AML-193 (cell line): ENCODE measurements at regions not wholly inside any gene's neighbourhood (a gene's known extent, or its start where the extent isn't known, plus 50 kb on each side); places are given as distances from the start of the nearest gene placed in this dataset.
"Not testable (repeated sequence)": the region's sequence is repeated elsewhere in the genome, so short reads cannot be mapped to it uniquely, and the experiment has no call there.

Experiments used
- DNase-seq, 2 experiments: peaks; one replicate each; lab custom pipeline; 2025; lab: John Stamatoyannopoulos, UW

DNA sequence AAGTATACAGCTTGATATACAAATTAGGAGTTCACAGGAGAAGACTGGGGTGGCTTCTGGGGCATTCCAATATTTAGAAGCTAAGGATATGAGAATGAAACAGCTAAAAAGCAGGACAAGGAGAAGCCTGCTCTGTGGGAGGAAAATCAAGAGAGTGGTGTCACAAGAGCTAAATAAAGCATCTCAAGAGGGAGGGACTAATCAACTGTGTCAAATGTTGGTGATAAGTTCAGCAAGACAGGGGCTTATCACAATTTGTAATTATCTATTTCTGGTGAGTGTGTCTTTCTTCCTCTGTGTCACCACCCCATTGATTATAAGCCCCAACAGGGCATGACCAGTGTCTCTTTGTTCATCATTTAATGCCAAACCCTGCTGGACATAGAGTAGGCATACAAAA lies 295.8 kb upstream of the DUSP10 start:
- DNase-seq, result no peak

DNA sequence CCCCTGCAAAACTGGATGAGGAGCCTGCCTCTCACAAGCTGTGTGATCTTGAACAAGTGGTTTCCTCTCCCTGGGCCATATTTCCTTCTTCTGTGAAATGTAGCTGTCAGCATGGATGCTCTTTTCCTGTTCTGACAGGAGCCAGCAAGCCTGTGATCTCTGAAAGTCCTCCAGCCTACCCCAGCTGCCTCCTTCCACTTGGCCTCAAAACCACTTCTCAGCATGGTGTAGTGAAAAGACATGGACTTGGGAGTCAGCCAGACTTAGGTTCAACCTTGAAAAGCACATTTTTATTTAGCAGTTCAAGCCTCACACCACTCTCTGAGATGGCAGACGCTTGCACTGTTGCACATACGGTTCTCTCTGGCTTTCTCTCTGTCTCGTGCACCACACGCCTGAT lies 292.9 kb upstream of the DUSP10 start:
- no peak for DNase-seq

DNA sequence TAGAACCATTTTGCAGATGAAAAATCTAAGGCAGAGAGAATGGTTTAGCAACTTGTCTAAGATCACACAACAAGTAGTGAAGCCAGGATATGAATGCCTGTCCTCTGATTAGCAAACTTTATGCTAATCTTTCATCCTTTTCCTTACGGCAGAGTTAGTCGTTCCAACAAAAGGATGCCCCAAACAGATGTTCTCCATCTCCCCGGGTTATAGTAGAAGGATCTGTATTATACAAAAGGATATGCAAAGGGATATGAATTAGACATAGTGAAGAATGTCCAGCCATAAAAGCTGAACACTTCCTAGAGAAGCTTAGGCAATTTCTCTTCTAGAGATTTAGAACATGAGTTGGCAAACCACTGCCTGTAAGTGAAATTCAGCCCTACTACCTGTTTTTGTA lies 291.6 kb upstream of the DUSP10 start:
- no peak for DNase-seq

DNA sequence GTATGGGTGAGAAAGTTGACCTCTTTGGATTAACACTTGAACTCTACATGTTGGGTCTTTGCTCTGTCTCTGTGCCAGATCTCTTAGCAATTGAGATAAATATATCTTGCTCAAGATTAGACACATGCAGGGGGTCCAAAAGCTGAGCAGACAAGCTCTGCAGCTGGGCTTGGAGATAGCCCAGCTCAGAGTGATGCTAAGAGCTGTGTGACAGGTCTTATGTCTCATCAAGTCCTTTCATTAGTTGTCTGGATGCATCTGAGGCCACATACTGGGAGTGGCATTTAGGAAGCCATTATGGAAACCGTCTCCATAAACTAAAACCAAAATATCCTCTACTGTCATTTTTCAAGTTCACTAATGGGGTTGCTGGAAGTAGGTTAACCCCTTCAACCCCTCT lies 289.4 kb upstream of the DUSP10 start:
- no peak for DNase-seq

DNA sequence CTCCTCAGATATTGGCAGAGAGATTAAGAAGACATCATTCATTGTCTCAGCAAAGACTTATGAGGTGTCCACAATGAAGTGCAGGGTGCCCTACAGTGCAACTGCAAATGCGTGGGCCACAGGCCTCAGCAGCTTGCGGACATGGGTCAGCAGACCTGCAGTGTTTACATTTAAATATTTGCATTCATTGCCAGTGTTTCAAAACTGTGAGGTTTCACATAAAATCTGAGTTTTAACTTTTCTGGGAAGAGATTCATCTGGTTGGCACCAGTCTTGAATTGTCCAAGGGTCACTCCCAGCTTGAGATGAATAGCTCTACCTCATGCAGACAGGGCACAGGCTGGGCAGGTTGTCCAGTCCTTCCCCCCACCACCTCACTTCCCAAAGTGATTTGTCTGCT lies 286.8 kb upstream of the DUSP10 start:
- no peak for DNase-seq

DNA sequence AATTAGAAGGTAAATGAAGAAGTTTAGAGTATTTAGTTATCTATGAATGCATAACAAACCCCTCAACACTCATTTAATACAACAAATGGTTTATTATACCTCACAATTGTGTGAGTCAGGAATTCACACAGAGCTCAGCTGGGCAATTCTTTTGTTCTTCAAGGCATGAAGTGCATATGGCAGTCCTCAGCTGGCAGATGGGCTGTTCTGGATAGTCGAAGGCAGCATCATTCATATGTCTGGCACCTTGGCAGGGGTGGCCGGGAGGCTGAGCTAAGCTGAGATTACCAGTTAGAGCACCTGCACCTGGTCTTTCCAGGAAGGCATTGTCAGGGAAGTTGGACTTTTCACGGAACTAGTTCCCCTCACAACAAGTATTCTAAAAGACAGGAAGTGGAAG lies 286.2 kb upstream of the DUSP10 start:
- DNase-seq, result no peak

DNA sequence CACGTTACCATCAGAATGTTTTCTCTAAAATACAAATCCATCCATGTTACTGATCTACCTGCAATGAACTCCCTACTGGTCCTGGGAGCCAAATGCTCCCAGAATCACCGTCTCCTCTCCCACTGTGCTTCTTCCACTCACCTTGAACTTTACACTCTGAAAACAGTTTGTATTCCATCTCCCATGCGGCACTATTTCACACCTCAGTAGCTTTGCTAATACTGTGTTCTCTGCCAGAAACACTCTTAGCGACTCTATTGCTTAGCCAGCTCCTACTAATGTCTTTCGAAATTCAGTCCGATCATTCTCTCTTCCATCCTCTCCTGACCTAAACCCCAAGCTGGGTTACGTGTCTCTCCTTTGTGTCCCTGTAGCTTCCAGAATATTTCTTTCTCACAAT lies 284.4 kb upstream of the DUSP10 start:
- no peak for DNase-seq

DNA sequence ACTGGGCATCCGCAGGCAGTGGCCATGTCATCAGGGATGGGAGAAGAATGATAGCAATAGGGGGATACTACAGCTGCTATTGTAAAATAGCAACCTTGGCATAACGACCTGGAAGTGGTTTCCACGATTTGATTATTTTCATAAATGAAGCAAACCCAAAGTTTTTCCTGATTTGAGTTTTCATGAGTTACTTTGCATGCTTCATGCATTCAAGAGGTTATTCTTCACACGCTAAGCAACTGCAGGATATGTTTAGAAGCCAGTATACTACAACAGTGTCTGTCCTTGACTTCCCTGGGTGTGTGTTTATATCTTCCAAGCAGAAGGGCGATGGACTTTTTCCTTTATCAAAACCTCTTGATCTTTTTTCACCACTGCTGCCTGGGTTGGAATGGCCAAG lies 281.1 kb upstream of the DUSP10 start:
- no peak for DNase-seq

DNA sequence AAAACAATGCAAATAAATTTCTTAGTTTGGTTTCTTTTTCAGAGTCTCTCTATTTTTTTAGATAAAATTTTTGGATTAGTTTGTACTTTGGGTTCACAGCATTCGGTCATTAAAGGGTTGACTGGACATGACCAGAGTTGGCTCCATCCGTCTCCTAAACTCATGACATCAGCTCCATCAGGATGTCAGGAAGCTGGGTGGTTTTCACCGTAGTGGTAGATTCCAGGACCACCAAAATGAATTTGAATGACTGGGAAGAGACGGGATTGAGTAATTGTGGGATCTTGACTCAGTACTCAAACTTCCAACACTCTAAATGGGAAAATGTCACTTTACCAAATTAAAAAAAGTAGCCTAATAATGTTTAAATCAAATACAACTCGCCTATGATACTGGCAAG lies 279.2 kb upstream of the DUSP10 start:
- DNase-seq, result no peak

DNA sequence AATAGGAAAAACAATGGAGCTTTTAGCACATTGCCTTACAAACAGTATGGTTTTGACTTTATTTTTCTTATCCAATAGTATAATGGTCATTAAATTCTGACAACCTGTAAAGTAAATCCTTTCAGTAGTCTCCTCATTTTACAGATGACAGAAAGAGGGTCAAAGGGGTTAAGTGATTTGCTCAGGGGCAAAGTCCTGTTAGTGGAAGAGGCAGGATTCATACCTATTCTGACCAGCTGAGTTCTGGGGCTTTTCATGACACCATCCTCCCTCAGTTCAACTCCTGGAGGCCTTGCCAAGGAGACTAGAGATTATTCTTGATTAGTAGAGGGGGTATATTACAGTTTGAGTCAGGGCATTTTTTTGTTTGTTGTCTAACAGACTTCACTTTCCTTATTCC lies 278.7 kb upstream of the DUSP10 start:
- DNase-seq, result no peak

DNA sequence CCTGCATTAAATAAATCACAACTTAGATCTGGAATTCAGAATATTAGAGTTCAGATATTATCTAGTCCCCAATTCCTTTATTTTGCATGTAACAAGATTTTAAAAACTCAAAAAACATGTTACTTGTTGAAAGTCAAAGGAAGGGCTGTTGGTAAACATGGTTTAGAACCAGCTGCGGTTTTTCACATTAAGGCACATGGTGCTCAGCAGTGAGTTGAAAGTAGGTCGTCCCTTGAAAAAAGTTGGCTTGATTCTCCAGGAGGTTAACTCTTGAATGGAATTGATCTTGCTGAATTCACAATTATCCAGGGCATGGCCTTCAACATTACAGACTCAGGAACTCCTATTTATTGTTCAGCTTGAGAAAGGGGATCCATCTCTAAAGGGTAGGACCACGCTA lies 277.1 kb upstream of the DUSP10 start:
- no peak for DNase-seq

DNA sequence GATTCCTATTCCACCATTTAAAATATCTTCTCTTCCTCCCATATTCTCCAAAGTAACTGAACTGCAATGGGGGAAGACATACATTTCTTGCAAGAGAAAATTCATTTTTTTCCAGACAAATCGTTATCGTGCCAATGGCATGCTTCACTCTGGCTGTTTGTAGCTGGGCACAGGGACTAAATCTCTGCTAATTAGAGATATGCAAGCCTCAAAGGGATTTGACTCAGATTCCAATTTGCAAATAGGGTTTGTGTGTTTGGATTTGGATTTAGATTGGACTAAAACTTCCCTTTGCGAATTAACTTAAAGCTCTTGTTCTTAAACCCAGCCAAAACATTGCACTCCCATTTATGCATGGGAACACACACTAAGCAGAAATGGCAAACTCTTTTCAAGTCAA lies 276.2 kb upstream of the DUSP10 start:
- no peak for DNase-seq

DNA sequence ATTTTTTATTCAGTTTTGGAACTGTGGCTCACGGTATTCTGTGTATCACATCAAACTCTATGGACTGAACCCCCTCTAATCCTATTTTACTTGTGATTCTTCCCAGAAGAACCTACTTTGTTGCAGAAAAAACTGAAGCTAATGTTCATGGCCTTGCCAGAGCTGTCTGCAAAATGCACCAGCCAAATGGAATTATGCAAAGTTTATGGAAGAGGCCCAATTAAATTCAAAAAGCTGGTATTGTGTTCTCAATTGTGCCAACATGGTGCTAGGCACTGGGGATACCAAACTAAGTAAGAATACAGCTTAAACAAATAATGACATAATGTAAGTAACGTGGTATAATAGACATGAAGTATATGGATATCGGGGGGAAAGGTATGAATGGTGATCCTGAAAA lies 273.8 kb upstream of the DUSP10 start:
- no peak for DNase-seq

DNA sequence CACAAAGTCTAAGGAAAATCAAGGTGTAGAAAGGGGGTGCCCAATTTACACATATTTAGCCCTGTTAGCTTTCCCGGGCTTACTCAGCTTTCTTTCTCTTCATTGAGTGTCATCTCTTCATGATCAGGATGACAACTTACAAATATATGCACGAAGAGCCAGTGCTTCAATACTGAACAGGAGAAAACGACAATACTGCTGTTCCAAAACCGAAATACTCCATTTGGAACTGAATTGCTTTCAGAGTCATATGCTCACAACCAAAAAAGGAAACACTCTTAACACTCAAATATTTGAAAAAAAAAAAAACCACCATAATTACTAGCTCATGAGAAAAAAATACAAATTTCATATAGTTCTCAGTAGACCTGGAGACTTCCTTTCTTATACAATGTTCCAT lies 272.1 kb upstream of the DUSP10 start:
- no peak for DNase-seq

DNA sequence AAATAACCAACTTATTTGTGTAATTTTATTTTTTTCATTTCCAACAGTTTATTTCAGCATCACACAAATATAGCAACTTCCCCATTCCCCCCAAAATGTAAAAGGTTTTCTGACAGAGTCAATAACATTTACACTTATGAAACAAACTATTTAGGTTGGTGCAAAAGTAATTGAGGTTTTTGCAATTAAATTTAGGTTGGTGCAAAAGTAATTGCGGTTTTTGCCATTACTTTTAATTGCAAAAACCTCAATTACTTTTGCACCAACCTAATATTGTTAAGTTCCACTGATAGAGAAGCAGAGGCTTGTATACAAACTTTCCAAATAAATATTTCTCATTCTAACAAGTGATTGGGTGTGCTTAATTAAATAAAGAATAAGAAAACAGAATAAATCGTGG lies 270.9 kb upstream of the DUSP10 start:
- no peak for DNase-seq

DNA sequence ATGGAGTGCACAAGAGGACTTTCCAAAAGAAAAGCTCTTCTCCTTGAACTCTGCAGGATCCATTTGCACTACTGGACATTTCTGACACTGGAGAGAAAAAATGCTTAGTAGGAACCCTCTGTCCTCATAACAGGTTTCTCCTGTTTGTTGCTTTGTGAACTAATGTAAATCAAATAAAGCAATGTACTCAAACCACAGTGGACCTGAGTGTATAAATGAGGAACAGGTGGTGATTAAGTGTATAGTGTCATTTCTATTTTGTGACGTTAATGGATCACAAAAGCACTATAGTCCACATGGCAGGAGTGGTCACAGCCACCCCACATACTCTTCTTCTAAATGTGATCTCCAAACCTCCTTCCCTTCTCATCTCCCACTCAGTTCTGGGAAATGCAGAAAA lies 268.4 kb upstream of the DUSP10 start:
- DNase-seq, result no peak

DNA sequence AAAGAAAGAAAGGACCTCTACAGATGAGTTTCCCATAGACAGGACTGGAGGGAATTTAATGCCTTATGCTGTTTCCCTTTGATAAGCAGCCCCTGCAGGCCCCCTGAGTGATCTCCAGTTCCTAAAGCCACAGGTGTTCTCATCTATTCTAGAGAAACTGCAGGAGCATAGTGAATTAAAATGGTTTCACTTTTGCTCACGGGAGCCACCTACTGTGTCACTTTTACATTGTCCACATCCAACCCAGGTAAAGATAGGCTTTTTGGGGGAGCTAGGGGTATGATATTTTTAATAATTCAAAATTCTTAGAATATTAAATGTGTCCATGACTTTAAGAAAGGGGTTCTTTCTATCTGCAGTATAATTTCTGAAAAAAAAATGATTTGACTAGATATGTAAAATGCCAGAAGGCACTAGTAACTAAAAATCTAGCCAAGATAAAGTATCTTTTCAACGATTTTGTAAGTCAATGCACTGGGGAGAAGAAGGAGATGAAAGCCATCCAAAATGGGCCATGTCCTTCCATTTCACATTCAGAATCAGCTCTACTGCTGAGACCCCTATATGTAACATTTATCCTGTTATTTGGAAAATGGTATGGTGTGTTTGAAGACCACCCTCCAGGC lies 267.3 kb upstream of the DUSP10 start:
- no peak for DNase-seq

DNA sequence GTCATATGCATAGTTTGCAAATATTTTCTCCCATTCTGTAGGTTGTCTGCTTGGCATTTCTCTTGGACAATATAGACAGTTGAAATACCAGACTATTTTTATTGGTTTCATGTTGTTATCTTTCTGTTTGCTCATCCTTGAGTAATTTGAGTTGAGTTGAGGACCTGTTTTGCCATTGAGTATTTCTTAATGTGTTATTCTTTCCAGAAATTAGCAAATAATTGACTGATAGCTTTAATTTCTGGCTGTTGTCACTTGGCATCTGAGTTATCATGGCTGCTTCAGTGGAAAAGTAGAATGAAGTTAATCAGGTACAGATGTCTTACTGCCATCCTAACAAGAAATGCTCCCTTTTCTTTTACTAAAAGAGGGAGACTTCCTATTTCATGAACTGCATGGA lies 264.8 kb upstream of the DUSP10 start:
- DNase-seq, result no peak

DNA sequence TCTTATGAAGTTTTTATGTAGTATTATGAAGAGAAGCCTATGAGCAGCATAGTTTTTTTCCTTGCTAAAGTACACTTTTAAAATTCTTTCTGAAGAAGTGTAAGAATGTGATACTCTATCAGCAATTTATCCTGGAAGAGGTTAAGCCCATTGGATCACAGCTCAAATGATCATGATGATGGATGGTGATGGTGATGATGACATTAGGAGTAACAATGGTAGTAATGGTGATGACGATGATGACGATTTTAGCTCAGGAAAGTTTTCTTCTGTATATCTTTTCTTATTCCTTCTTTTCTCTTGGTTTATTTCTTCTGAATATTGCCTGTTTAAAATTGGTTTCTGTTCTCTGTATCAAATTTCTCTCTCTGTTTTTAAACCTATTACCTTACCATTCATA lies 262.9 kb upstream of the DUSP10 start:
- DNase-seq, result no peak

DNA sequence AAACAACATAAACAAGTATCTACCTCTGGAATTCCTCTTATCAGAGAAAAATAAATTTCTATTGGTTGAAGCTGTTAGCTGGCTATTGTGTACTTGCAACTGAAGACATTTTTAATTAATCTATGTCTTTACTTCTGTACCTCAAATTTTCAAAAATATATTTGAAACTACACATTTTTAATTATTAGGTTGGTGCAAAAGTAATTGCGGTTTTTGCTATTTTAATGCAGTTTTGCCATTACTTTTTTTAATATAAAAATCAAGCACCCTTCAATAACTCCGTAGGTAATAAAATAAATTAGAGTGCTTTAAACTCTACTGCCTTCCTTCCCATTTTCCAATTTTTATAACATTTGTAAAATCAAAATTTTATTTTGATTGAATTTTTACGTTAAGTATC lies 262.1 kb upstream of the DUSP10 start:
- DNase-seq, result no peak

DNA sequence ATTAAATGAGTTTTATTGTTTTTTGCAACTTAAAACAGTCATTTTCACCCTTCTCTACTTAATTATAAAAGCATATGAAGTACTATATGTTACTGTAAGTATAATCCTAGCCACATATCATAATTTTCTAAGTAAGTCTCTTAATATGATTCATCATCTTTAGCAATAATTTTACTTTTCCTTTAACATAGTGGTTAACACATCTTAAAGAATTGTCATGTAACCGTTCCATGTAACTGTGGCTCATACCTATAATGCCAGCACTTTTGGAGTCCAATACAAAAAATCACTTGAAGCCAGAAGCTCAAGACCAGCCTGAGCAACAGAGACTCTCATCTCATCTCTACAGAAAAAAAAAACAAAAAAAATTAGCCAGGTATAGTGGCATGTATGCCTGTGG lies 260.6 kb upstream of the DUSP10 start:
- no peak for DNase-seq

DNA sequence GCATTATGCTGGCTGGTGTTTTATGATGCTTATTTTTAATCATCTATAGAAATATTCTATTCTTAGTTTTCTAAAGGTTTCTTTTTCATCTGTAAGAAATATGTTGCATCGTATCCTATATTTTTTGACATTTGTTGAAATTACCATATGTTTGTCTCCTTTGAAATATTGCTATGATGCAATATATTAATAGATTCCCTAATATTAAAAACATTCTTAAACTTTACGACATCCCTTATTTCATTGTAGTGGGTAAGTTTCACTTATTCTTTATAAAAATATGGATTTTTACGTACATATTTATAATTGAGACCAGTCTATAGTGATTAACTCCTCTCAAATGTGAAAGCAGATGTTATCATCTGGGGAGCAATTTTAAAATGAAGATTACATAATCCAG lies 258.2 kb upstream of the DUSP10 start:
- DNase-seq, result no peak

DNA sequence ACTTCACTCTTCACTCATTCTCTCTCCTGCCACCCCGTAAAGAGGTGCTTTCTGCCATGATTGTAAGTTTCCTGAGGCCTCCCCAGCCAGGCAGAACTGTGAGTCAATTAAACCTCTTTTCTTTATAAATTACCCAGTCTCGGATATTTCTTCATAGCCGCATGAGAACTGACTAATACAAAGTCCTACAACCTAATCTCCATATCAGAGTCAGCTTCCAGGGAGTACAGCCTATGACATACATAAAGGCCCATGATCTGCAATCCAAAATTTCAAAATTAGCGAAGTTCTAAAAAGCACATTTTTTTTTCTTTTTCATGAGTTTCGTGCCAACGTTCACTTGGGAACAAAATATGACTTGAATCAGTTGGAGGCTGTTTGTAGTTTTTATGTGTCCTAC lies 256.9 kb upstream of the DUSP10 start:
- DNase-seq, result no peak

DNA sequence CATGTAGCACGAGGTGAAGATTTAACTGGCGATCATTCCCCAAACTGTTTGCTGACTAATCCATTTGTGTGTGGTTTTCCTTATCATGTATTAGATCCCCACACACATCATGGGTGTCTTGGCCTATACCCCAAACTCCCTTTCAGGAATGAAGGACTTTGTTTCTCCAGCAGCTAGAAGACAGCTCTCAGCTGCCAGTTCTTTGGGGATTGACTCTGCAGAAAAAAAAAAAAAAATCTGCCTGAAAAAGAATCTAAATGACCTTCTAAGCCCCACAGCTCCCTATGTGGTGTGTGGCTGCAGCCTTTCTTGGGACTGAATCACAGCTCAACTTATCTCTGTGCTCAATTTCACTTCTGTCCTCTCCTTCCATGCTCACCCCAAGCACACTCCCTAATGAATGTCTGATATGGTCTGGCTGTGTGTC lies 256.3 kb upstream of the DUSP10 start:
- no peak for DNase-seq

DNA sequence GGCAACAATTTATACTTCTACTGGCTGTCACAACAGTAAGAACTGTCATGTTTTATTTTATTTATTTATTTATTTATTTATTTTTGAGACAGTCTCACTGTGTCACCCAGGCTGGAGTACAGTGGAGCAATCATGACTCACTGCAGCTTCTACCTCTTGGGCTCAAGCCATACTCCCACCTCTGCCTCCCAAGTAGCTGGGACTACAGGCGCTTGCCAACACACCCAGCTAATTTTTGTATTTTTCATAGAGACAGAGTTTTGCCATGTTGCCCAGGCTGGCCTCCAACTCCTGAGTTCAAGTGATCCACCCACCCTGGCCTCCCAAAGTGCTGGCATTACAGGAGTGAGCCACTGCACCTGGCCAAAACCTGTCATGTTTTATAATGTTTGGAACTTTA lies 255.1 kb upstream of the DUSP10 start:
- DNase-seq, result not testable (repeated sequence)
